MM.1S (cell line): ENCODE measurements at regions not wholly inside any gene's neighbourhood (a gene's known extent, or its start where the extent isn't known, plus 50 kb on each side); places are given as distances from the start of the nearest gene placed in this dataset.
"Not testable (repeated sequence)": the region's sequence is repeated elsewhere in the genome, so short reads cannot be mapped to it uniquely, and the experiment has no call there.

ENCODE experiments used
- DNase-seq: peaks from one replicate; pipeline ENCODE4 v3.0.0-alpha.2; 2015
- H2AFZ ChIP-seq: fragments of 300-600 bp; sonication (generic); 2 replicates; pipeline ENCODE4 v1.6.0; 2016; ENCODE audit warnings: antibody characterized with exemption, low read length
- H3F3A ChIP-seq: fragments of 300-600 bp; sonication (generic); 2 replicates; pipeline ENCODE4 v1.6.1; 2016; ENCODE audit warnings: mild to moderate bottlenecking, antibody characterized with exemption, low read length, moderate library complexity, mixed read lengths; ENCODE audit not compliant: insufficient read depth
- H3K27ac ChIP-seq: fragments of 300-600 bp; sonication (generic); 2 replicates; pipeline ENCODE4 v1.5.1; 2016; ENCODE audit warnings: mild to moderate bottlenecking, low read length
- H3K27me3 ChIP-seq: fragments of 300-600 bp; sonication (generic); replicated peaks from 2 replicates; pipeline ENCODE4 v1.6.0; 2016; ENCODE audit warnings: low read length; ENCODE audit not compliant: insufficient read depth
- H3K36me3 ChIP-seq: fragments of 300-600 bp; sonication (generic); replicated peaks from 2 replicates; pipeline ENCODE4 v1.6.1; 2016; ENCODE audit warnings: mild to moderate bottlenecking, low read length, mixed read lengths; ENCODE audit not compliant: insufficient read depth
- H3K4me1 ChIP-seq: fragments of 300-600 bp; sonication (generic); 2 replicates; pipeline ENCODE4 v1.6.1; 2016; ENCODE audit warnings: low read length, mixed read lengths
- H3K4me2 ChIP-seq: fragments of 300-600 bp; sonication (generic); 2 replicates; pipeline ENCODE4 v1.6.0; 2016; ENCODE audit warnings: low read depth, low read length
- H3K4me3 ChIP-seq: fragments of 300-600 bp; sonication (generic); 2 replicates; pipeline ENCODE4 v1.5.1; 2016; ENCODE audit warnings: low read length, mixed read lengths
- H3K79me2 ChIP-seq: fragments of 300-600 bp; sonication (generic); 2 replicates; pipeline ENCODE4 v1.6.1; 2016; ENCODE audit warnings: mixed run types, low read length, mixed read lengths
- H3K9ac ChIP-seq: fragments of 300-600 bp; sonication (generic); 2 replicates; pipeline ENCODE4 v1.6.1; 2016; ENCODE audit warnings: low read length, mixed read lengths
- H3K9me2 ChIP-seq: fragments of 300-600 bp; sonication (generic); replicated peaks from 2 replicates; pipeline ENCODE4 v1.6.1; 2016; ENCODE audit warnings: mild to moderate bottlenecking, low read length, mixed read lengths; ENCODE audit not compliant: insufficient read depth
- H3K9me3 ChIP-seq: fragments of 300-600 bp; sonication (generic); replicated peaks from 2 replicates; pipeline ENCODE4 v1.6.1; 2016; ENCODE audit warnings: mild to moderate bottlenecking, low read length, mixed read lengths; ENCODE audit not compliant: insufficient read depth
- H4K20me1 ChIP-seq: fragments of 300-600 bp; sonication (generic); 2 replicates; pipeline ENCODE4 v1.6.1; 2016; ENCODE audit warnings: mild to moderate bottlenecking, low read length, moderate library complexity, mixed read lengths; ENCODE audit not compliant: insufficient read depth
- EZH2 ChIP-seq: fragments of 300-600 bp; sonication (generic); optimal IDR thresholded peaks from 2 replicates; pipeline ENCODE3; 2017; ENCODE audit warnings: low read depth, mild to moderate bottlenecking, antibody characterized with exemption, low read length, mixed read lengths
- EZH2phosphoT487 ChIP-seq: fragments of 300-600 bp; sonication (generic); IDR thresholded peaks from 2 replicates; pipeline ENCODE4 v1.6.1; 2018; ENCODE audit warnings: antibody characterized with exemption, low read length
- TF ChIP-seq, protein P1 (sequence below): fragments of 300-600 bp; sonication (generic); IDR thresholded peaks from 2 replicates; pipeline ENCODE4 v1.5.1; 2016; ENCODE audit warnings: antibody characterized with exemption, low read length, mixed read lengths

DNA sequence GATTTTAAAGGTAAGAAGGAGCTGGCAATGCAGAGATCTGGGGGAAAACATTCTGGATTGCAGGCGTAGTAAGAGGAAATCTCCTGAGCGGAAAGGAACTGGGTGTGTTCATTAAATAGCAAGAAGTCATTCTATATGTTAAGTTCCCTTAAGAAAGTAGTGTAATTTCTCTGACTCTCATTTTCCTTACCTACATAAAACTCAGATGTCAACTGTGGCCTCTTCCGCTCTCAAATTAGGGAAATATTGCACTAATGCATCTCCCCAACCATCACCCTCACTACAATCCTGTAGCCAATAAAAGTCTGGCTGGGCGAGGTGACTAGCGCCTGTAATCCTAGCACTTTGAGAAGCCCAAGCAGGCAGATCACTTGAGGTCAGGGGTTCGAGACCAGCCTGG, 89.0 kb upstream of the CDC42EP3 start:
- DNase-seq, result no peak
- no peak overlapping the region for H3K9ac ChIP-seq

GRCh38 chr2:37762281-37762680, 90.8 kb upstream of the CDC42EP3 start:
- H3F3A ChIP-seq, H4K20me1 ChIP-seq, H3K36me3 ChIP-seq, H3K4me2 ChIP-seq, H3K27ac ChIP-seq, H3K4me1 ChIP-seq, H3K79me2 ChIP-seq, H3K27me3 ChIP-seq, H3K9ac ChIP-seq, H3K4me3 ChIP-seq, H3K9me2 ChIP-seq, DNase-seq, H2AFZ ChIP-seq, H3K9me3 ChIP-seq: not testable (repeated sequence)

More for the DNA sequence above, 89.0 kb upstream of the CDC42EP3 start:
- H3K9me3 ChIP-seq, result no peaks in the 10 kb centered on the region
- H3K4me3 ChIP-seq, result no peak overlapping the region
- H3K27me3 ChIP-seq, result no peaks in the 10 kb centered on the region
- no peak overlapping the region for H3K27ac ChIP-seq
- TF ChIP-seq EZH2phosphoT487 (no peak), EZH2 (no peak)
- TF ChIP-seq, protein P1, sequence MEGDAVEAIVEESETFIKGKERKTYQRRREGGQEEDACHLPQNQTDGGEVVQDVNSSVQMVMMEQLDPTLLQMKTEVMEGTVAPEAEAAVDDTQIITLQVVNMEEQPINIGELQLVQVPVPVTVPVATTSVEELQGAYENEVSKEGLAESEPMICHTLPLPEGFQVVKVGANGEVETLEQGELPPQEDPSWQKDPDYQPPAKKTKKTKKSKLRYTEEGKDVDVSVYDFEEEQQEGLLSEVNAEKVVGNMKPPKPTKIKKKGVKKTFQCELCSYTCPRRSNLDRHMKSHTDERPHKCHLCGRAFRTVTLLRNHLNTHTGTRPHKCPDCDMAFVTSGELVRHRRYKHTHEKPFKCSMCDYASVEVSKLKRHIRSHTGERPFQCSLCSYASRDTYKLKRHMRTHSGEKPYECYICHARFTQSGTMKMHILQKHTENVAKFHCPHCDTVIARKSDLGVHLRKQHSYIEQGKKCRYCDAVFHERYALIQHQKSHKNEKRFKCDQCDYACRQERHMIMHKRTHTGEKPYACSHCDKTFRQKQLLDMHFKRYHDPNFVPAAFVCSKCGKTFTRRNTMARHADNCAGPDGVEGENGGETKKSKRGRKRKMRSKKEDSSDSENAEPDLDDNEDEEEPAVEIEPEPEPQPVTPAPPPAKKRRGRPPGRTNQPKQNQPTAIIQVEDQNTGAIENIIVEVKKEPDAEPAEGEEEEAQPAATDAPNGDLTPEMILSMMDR, result no peak
- H3K79me2 ChIP-seq, result no peaks in the 10 kb centered on the region
- no peaks in the 10 kb centered on the region for H3K4me1 ChIP-seq
- no peaks in the 10 kb centered on the region for H4K20me1 ChIP-seq
- no peaks in the 10 kb centered on the region for H3K9me2 ChIP-seq
- no peak overlapping the region for H3K4me2 ChIP-seq
- no peaks in the 10 kb centered on the region for H3K36me3 ChIP-seq
- no peak overlapping the region for H2AFZ ChIP-seq
- H3F3A ChIP-seq, result no peaks in the 10 kb centered on the region

DNA sequence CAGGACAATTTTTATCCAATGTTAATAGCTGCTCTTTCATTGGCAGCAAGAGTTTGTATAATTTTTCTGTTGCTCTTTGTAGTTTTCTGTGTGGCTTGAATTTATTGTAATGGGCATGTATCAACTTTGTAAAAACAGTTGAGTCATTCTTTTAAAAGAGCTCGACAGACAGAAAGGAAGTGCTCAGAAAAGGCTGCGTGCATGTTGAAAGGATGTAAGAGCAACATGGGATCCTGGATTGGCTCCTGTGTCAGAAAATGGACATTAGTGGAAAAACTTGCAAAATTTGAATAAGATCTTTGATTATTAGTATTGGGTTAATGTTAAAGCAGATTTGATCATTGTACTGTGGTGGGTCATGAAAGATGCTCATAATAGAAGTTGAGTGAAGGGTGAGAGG, 93.3 kb upstream of the CDC42EP3 start:
- no peak for DNase-seq
- Histone ChIP-seq H2AFZ (no peak overlapping the region), H4K20me1 (no peaks in the 10 kb centered on the region), H3K79me2 (no peaks in the 10 kb centered on the region), H3K27me3 (no peaks in the 10 kb centered on the region), H3K36me3 (no peaks in the 10 kb centered on the region), H3K9me2 (no peaks in the 10 kb centered on the region), H3K4me1 (peaks cover 16% of the 10 kb centered on the region), H3K4me2 (no peak overlapping the region), H3F3A (no peaks in the 10 kb centered on the region), H3K27ac (no peak overlapping the region), H3K4me3 (no peak overlapping the region), H3K9ac (no peak overlapping the region), H3K9me3 (no peaks in the 10 kb centered on the region)
- TF ChIP-seq, protein P1, result no peak
- TF ChIP-seq EZH2, result no peak
- TF ChIP-seq EZH2phosphoT487, result no peak

DNA sequence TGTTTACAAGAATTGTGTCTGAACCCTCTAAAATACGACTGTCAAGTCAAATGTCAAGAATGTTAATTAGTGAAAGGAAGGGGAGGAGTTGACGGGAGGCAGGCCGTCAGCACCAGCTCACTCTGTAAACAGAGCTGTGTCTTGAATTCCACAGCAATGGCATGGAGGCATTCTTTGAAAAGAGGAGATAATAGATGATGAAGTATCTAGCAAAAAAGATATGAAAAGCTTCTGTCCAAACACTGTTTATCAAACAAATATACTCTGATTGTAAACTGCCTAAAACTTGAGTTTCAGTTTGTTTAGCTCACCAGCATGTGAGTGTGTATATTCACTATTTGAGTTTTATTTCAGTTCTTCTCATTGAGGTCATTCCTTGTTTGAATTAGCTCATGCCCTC, 94.7 kb upstream of the CDC42EP3 start:
- H3K27me3 ChIP-seq, result no peaks in the 10 kb centered on the region
- no peaks in the 10 kb centered on the region for H3F3A ChIP-seq
- TF ChIP-seq EZH2 (no peak), EZH2phosphoT487 (no peak)
- no peaks in the 10 kb centered on the region for H4K20me1 ChIP-seq
- H3K4me3 ChIP-seq, result no peak overlapping the region
- no peak overlapping the region for H3K4me2 ChIP-seq
- no peak overlapping the region for H2AFZ ChIP-seq
- no peak overlapping the region for H3K27ac ChIP-seq
- peaks cover 16% of the 10 kb centered on the region for H3K4me1 ChIP-seq
- DNase-seq, result no peak
- no peaks in the 10 kb centered on the region for H3K9me2 ChIP-seq
- H3K36me3 ChIP-seq, result no peaks in the 10 kb centered on the region
- no peaks in the 10 kb centered on the region for H3K79me2 ChIP-seq
- H3K9ac ChIP-seq, result no peak overlapping the region
- H3K9me3 ChIP-seq, result no peaks in the 10 kb centered on the region
